ENCODE measurements at regions not wholly inside any gene's neighbourhood (a gene's known extent, or its start where the extent isn't known, plus 50 kb on each side); places are given as distances from the start of the nearest gene placed in this dataset.

DNA sequence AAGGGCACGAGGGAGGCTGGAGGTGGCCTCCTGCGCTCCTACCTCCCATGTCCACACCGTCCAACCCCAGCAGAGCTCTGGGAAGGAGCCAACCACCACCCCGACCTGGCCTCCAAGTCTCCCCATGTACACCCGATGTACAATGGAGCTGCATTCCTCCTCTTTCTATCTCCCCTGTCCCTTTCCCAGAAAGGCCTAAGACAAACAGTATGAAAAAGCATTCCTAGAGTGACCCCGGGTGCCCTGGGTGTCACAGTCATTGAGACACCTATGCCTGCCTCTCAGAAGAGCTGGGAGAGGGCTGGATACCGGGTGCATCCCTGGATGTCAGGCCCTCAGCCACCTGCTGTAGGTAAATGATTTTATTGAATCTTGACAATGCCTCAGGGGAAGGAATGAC is 248.1 kb downstream of the EMX2 start:
- no peak overlapping the region for H3K4me3 ChIP-seq
- WGBS, 2 donors: 67 to 71% methylated on average over 6 to 7 of the region's 7 CpGs

DNA sequence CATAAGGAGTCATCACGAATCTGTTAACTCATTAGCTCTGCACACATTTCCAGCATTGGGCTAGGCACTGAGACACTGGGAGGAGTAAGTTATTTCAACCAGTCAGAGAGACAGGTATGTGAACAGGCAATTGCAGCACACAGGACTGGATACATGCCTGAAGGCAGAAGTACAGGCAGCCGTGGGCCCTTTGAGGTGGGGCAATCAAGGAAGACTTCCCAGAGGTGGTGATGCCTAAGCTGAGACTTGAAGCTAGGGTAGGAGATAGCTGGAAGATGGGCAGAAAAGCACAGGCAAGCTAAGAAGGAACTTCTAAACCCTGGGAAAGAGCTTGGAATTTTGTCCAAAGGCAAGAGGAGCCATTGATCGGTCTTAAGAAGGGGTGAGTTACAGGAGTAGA is 249.7 kb downstream of the EMX2 start:
- no peak overlapping the region for H3K4me3 ChIP-seq
- intact Hi-C loops (cut with DNase I): no loop called here
- peaks cover 0 to 46% (median 0%) of the 10 kb centered on the region in 4 donors for H3K27me3 ChIP-seq
- no peaks in the 10 kb centered on the region for H3K9me3 ChIP-seq
- H3K4me1 ChIP-seq: no peaks in the 10 kb centered on the region
- DNase-seq: no peak
- TF ChIP-seq POLR2A (IDR thresholded peaks at IDR 0.05): no peak
- TF ChIP-seq, protein P1, sequence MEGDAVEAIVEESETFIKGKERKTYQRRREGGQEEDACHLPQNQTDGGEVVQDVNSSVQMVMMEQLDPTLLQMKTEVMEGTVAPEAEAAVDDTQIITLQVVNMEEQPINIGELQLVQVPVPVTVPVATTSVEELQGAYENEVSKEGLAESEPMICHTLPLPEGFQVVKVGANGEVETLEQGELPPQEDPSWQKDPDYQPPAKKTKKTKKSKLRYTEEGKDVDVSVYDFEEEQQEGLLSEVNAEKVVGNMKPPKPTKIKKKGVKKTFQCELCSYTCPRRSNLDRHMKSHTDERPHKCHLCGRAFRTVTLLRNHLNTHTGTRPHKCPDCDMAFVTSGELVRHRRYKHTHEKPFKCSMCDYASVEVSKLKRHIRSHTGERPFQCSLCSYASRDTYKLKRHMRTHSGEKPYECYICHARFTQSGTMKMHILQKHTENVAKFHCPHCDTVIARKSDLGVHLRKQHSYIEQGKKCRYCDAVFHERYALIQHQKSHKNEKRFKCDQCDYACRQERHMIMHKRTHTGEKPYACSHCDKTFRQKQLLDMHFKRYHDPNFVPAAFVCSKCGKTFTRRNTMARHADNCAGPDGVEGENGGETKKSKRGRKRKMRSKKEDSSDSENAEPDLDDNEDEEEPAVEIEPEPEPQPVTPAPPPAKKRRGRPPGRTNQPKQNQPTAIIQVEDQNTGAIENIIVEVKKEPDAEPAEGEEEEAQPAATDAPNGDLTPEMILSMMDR (IDR thresholded peaks at IDR 0.05): no peak
- 59 to 71% methylated on average over 3 of the region's 3 CpGs for WGBS, 2 donors
- H3K27ac ChIP-seq: no peak overlapping the region
- no peaks in the 10 kb centered on the region for H3K36me3 ChIP-seq

More for the DNA sequence above, 248.1 kb downstream of the EMX2 start:
- Histone ChIP-seq H3K27ac (no peak overlapping the region), H3K36me3 (no peaks in the 10 kb centered on the region), H3K9me3 (no peaks in the 10 kb centered on the region), H3K4me1 (no peaks in the 10 kb centered on the region), H3K27me3 (peaks cover 0 to 37% (median 0%) of the 10 kb centered on the region in 4 donors)
- intact Hi-C loops (cut with DNase I): no loop called here
- TF ChIP-seq POLR2A (IDR thresholded peaks at IDR 0.05): no peak
- TF ChIP-seq, protein P1 (IDR thresholded peaks at IDR 0.05): no peak
- no peak for DNase-seq

DNA sequence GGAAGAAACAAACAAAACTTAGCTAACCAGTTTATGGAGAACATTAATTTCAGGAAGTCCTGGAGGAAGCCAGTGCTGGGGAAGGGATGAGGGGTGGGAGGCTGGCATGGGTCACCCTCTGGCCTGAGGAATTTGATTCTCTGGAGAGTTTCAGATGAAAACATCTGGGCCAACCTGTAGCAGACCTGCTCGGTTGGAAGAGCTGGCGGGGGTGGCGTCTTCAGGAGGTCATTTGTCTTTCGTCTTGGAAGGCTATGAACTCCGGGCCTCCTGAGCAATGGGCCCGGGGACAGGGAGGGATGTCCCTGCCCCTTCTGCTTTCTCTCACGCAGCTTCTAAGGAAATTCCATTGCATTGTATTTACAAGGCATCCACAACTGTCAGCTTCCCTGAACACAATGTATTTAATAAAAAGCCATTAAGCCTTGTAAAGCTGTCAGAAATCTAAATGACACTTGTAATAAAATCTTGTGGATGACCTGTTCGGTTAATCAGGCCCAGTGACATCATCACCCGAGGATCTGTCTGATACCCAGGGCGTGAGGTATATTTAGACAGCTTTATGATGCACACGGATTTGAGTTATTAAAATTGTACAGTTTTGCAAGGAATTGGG is 250.5 kb downstream of the RAB11FIP2 start:
- no peaks in the 10 kb centered on the region for H3K4me1 ChIP-seq
- H3K27ac ChIP-seq: no peak overlapping the region
- intact Hi-C loops (cut with DNase I): no loop called here
- DNase-seq: no peak
- WGBS, 2 donors: 44 to 55% methylated on average over 11 of the region's 11 CpGs
- no peak overlapping the region for H3K4me3 ChIP-seq
- TF ChIP-seq, protein P1 (IDR thresholded peaks at IDR 0.05): no peak
- no peak for TF ChIP-seq POLR2A (IDR thresholded peaks at IDR 0.05)
- no peaks in the 10 kb centered on the region for H3K36me3 ChIP-seq
- peaks cover 0 to 55% (median 0%) of the 10 kb centered on the region in 4 donors for H3K27me3 ChIP-seq
- no peaks in the 10 kb centered on the region for H3K9me3 ChIP-seq

DNA sequence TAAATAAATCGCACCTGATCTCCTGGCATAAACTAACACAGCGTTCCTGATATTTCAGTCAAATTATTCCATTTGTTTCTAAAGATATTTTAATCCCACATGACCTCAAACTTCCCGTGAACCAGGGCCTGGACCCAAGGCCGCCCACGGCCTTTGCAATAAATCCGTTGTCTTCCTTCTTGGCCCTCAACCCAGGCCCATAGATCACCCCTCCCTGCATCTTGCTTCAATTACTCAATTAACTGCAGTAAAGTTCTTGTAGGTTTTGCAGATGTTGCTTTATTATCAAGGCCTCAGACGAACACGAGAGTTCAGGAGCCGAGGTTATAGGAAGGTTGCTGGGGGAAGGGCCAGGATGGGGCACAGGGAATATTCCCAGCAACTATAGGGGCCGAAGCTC is 249.4 kb downstream of the RAB11FIP2 start:
- WGBS, 2 donors: 72 to 76% methylated on average over 6 to 10 of the region's 10 CpGs
- no peak overlapping the region for H3K4me3 ChIP-seq
- TF ChIP-seq, protein P1 (IDR thresholded peaks at IDR 0.05): no peak
- TF ChIP-seq POLR2A (IDR thresholded peaks at IDR 0.05): no peak
- intact Hi-C loops (cut with DNase I): no loop called here
- DNase-seq: no peak
- H3K27ac ChIP-seq: no peak overlapping the region
- H3K4me1 ChIP-seq: no peaks in the 10 kb centered on the region
- no peaks in the 10 kb centered on the region for H3K36me3 ChIP-seq
- no peaks in the 10 kb centered on the region for H3K9me3 ChIP-seq
- H3K27me3 ChIP-seq: peaks cover 0 to 61% (median 0%) of the 10 kb centered on the region in 4 donors

DNA sequence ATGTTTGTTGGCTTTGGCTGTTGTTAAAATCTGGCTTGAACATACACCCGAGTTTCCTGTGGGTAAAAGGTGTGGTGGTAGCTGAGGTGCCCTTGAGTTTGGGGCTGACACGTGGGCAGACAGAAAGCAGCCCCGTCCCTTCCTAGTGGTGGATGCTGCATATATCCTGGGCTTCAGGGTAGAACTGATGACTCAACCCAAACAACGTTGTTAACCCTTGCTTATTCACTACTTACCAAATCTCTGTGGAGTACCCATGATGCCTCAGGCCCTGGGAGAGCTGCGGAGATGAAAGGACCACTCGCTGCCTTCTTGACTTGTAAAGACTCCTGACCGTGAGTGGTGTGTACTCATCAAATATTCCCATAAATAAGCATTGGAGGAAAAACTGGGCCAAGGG is 245.1 kb downstream of the RAB11FIP2 start:
- Histone ChIP-seq H3K27ac (no peak overlapping the region), H3K36me3 (no peaks in the 10 kb centered on the region), H3K9me3 (no peaks in the 10 kb centered on the region), H3K4me1 (peaks cover 0 to 10% (median 6%) of the 10 kb centered on the region in 3 donors), H3K27me3 (peaks cover 0 to 62% (median 0%) of the 10 kb centered on the region in 4 donors), H3K4me3 (no peak overlapping the region)
- no peak for DNase-seq
- 41 to 65% methylated on average over 6 to 7 of the region's 7 CpGs for WGBS, 2 donors
- intact Hi-C loops (cut with DNase I): no loop called here
- TF ChIP-seq, protein P1 (IDR thresholded peaks at IDR 0.05): no peak
- TF ChIP-seq POLR2A (IDR thresholded peaks at IDR 0.05): no peak

Measured in esophagus squamous epithelium (tissue), 5 donors.